Epithelial cell of esophagus (primary cell): ENCODE measurements at regions not wholly inside any gene's neighbourhood (a gene's known extent, or its start where the extent isn't known, plus 50 kb on each side); places are given as distances from the start of the nearest gene placed in this dataset.

Experiments
- DNase-seq: peaks from one replicate; pipeline ENCODE4 v3.0.0; 2010; ENCODE audit warnings: low read depth
- H3K4me3 ChIP-seq: 2 replicates; pipeline ENCODE4 v1.5.1; 2011; ENCODE audit warnings: mild to moderate bottlenecking, low read length, control low read depth
- TF ChIP-seq, protein P1 (sequence below): IDR thresholded peaks from 2 replicates; pipeline ENCODE4 v1.5.1; 2011; ENCODE audit warnings: low read depth, mild to moderate bottlenecking, low read length, control low read depth, inconsistent platforms; ENCODE audit not compliant: insufficient read depth; ENCODE audit errors: missing control alignments

DNA sequence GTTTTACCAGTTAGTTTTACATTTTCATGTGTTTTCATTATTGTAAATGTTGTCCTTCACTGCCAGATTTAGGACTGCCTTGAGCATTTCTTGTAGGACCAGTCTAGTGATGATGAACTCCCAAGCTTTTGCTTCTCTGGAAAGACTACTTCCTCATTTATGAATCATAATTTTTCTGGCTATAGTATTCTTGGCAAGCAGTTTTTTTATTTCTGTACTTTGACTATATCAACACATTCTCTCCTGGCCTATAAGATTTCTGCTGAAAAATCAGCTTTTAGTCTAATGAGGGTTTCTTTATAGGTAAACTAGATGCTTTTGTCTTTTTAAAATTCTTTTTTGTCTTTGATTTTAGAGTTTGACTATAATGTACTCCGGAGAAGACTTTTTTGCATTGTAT lies 256.8 kb upstream of the GRAMD2B start:
- TF ChIP-seq, protein P1, sequence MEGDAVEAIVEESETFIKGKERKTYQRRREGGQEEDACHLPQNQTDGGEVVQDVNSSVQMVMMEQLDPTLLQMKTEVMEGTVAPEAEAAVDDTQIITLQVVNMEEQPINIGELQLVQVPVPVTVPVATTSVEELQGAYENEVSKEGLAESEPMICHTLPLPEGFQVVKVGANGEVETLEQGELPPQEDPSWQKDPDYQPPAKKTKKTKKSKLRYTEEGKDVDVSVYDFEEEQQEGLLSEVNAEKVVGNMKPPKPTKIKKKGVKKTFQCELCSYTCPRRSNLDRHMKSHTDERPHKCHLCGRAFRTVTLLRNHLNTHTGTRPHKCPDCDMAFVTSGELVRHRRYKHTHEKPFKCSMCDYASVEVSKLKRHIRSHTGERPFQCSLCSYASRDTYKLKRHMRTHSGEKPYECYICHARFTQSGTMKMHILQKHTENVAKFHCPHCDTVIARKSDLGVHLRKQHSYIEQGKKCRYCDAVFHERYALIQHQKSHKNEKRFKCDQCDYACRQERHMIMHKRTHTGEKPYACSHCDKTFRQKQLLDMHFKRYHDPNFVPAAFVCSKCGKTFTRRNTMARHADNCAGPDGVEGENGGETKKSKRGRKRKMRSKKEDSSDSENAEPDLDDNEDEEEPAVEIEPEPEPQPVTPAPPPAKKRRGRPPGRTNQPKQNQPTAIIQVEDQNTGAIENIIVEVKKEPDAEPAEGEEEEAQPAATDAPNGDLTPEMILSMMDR: no peak
- H3K4me3 ChIP-seq: no peak overlapping the region
- peak; percentile 40 for DNase-seq

DNA sequence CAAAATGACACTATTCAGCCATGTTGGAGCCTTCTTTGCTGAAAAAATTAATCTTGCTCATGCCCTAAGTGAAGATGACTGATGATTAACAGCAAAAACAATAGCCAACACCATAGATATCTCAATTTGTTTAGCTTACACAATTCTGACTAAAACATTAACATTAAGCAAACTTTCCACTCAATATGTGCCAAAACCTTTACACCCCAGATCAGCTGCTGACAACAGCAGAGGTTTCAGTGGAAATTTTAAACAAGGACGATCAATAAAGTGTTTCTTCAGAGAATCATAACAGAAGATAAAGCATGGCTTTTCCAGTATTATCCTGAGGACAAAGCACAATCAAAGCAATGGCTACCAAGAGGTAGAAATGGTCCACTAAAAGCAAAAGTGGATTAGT lies 254.4 kb upstream of the GRAMD2B start:
- TF ChIP-seq, protein P1: no peak
- no peak overlapping the region for H3K4me3 ChIP-seq
- DNase-seq: no peak

DNA sequence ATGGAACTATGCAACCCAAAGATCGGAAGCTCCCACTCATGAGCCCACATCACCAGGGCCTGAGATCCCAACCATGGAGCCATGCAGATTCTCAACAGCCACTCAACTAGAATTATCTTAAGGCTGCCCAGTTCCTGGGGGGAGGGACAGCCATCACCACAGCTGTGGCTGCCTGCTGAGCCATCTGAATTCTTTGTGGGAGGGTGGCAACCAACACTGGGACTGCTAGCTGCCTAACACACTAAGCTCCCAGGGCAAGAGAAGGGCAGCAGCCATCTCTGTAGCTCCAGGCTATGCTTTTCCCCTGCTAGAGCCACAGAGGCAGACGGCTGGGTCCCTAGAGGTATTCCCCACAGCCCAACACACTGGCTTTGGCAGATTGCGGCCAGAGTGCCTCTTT lies 251.3 kb upstream of the GRAMD2B start:
- TF ChIP-seq, protein P1: no peak
- no peak for DNase-seq
- H3K4me3 ChIP-seq: no peak overlapping the region

DNA sequence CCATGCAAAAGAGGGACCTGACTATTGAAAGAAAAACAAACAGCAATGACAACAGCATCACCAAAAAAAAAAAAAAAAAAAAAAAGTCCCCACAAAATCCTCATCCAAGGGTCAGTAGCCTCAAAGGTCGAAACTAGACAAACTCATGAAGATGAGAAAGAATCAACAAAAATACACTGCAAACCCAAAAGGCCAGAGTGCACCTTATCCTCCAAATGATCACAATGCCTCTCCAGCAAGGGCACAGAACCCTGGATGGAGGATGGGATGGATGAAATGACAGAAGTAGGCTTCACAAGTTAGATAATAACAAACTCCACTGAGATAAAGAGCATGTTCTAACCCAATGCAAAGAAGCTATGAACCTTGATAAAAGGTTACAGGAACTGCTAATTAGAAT lies 250.4 kb upstream of the GRAMD2B start:
- TF ChIP-seq, protein P1: no peak
- DNase-seq: no peak
- H3K4me3 ChIP-seq: no peak overlapping the region

DNA sequence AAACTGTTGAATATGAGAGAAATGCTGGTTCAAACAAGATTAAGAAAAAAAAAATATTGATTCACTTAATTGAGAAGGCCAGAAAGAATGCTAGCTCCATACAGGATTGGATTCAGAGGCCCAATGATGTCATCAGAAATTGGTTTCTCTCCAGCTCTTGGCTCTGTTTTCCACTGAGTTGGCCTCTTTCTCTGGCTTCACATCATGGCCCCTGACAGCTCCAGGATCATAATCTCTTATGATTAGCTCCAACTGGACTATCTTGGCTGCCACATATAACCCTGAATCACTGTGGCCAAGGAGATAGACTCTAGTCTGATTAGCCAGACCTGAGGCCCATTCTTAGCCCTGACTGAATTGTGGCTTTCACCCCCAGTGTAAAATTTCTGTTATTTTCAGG lies 244.7 kb upstream of the GRAMD2B start:
- no peak overlapping the region for H3K4me3 ChIP-seq
- DNase-seq: no peak
- TF ChIP-seq, protein P1: no peak

DNA sequence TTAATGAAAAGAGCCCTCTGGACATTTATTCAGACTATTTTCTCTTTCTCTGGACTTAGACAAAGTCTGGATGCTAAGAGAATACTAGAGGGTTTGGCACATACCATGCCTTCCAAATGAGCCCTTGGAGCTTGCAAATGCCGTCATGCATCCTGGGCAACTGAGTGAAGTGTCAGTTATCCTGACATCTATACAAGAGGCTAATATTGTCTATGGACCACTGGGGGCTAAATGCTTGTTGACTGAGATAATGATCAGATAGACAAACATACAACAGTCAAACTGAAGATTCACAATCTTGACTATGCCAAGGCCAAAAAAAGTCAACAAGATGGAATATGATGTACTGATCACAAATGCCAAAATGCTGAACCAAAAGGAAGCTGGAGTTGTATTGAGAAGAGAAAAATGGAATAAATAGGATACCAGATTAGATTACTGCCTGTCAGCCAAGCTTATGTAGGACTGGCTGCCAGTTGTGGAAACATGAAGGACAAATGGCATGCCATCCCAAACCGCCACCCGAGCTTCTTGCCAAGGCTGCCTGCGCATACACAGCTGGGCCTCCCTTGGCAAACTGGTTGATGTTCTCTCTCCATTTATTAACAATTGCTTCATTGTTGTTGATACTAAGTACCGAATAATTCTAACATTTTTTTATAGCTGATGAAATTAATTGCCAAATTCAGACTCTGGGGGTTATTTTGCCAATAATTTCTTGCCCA lies 240.1 kb upstream of the GRAMD2B start:
- no peak for DNase-seq
- TF ChIP-seq, protein P1: no peak

DNA sequence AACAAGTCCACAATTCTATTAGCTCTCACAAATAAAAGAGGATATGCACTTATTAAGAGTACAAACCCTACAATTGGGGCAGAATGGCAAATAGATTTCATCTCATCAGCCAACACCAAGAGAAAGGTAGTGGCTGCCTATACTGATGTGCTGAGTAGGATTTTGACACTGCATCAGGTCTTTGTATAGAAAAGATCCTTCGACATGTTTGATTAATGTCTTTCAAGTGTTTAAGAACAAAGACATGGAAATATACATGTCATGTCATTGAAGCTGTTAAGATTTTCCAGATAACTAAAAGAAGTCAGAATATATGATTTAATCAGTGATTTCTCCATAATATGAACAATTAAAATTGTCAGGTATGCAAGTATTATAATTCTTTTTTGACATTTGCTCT lies 238.7 kb upstream of the GRAMD2B start:
- DNase-seq: no peak
- no peak overlapping the region for H3K4me3 ChIP-seq
- TF ChIP-seq, protein P1: no peak

More for the DNA sequence above, 240.1 kb upstream of the GRAMD2B start:
- H3K4me3 ChIP-seq: no peak overlapping the region
